Left forelimb (tissue), 1 donor: ENCODE measurements at regions not wholly inside any gene's neighbourhood (a gene's known extent, or its start where the extent isn't known, plus 50 kb on each side); places are given as distances from the start of the nearest gene placed in this dataset.
"Not testable (repeated sequence)": the region's sequence is repeated elsewhere in the genome, so short reads cannot be mapped to it uniquely, and the experiment has no call there.

Source experiments
- DNase-seq: peaks from one replicate; pipeline ENCODE4 v3.0.0-alpha.2; 2018; ENCODE audit warnings: low spot score

DNA sequence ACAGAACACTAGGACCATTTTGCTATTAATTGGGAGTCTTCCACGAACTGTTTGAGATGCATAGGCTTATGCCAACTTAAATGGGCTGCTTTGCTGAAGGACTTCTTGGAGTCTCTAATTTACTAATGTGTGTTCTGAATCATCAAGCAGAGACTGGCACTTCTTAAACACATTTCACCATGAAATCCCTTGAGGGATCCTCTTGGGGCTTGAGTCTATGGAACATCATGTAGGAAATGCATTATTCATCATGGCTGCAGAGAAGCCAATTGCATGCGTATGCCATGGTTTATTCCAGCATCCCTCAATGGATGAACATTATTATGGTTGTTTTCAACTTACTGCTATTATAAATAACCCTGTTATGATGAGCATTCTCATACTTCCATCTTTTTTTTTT lies 73.4 kb downstream of the FGD2 start:
- no peak for DNase-seq

DNA sequence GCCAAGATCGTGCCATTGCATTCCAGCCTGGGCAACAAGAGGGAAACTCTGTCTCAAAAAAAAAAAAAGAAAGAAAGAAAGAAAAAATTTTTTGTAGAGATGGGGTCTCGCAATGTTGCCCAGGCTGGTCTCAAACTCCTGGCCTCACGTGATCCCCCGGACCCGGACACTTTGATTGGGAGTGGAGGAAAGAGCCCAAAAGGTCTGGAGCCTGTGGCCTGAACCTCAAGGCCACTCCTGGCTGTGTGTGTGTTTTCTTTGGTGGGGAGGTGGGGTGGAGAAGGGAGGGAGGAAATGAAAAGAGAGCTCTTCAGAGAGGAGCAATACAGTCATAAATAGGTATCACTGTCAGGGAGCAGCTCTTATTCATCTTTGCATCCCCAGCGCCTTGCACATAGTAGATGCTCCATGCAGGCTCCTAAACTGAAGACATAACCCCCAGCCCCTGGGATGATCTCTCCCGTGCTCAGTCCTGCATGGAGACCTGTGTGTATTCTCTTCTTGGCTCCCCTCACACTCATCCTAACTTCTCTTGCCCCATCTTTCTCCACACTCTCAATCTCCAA lies 75.7 kb downstream of the FGD2 start:
- DNase-seq, result no peak

DNA sequence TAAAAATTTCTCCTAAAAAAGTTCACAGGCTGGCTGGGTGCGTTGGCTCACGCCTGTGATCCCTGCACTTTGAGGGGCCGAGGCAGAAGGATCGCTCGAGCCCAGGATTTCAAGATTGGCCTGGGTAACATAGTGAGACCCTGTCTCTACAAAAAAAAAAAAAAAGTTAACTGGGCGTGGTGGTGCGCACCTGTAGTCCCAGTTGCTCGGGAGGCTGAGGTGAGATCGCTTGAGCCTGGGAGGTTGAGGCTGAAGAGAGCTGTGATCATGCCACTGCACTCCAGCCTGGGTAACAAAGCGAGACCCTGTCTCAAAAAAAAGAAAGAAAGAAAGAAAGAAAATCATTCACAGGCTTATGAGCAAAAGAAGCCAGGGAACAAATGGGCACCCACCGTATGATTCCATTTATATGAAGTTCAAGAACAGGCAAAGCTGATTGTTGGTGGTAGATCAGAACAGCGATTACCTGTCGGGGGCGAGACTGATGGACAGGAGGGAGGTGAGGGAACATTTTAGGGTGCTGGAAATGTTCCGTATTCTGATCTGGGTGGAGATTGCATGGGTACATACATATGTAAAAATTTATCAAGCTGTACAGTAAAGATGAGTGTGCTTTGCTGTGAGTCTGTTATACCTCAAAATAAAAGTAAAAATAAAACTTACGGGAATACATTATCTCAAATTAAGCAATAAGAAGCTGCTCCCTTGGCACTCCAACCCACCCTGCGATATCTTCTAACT lies 77.1 kb downstream of the FGD2 start:
- DNase-seq, result no peak

DNA sequence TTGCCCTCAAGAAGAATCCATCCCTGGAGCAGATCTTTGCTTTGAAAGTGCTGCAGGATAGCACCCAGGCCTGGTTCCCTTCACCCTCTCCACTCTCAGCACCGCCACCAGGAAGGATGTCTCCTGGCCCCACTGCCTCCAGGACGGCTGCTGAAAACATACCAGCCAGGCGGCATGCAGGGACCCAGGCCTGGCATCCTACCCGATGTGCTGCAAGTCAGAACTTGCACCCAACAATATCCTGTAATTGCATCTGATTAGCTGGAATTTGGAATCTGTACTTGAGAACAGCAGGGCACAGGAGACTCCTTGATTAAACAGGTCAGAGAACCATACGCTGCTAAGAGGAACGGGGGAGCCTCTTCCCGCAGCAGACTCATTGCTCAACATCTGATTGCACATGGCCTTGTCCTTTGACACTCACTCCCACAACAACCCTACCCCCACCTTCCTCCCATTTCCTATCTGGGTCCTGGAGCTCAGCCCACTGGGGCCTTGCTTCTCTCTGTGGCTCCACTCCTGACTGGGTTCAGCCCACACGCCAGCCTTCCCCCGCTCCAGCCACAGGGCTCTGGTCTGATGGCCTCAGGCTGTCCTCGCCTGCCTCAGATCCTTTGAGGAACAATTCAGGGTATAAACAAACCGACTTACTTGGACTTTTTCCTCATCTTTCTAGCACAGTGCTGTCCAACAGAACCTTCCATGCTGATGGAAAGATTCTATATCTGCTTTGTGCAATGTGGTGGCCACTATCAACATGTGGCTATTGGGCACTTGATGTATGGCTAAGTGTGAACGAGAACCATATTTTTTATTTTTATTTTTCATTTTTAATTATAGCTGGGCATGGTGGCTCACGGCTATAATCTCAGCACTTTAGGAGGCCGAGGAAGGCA lies 78.0 kb downstream of the FGD2 start:
- no peak for DNase-seq

DNA sequence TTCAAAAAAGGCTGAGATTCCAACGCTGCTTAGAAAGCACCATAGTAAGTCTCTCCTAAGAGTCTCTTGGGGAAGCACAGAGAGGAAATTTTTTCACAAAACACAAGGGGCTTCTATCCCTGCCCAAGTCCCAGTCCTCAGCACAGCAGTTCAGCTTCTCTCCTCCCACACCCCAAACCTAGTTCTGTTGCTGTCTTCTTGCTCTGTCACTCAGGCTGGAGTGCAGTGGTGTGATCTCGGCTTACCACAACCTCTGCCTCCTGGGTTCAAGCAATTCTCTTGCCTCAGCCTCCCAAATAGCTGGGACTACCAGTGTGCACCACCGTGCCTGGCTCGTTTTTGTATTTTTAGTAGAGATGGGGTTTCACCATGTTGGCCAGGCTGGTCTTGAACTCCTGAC lies 79.2 kb downstream of the FGD2 start:
- DNase-seq, result not testable (repeated sequence)

DNA sequence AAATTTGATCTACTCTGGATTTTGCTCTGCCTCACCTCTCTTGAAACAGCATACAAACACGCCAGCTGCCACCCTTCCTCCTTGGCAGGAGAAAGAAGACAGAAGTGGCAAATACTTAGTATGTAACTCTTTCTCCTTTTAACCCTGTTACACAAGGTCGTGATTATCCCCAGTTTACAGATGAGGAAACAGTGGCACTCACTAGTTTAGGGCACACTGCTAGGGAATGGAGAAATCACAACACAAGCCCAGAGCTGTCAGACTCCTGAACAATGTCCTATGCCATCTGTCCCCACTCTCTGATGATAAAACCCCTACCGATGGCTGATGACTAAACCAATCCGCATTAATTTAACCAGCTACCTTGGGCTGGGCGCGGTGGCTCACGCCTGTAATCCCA lies 79.7 kb downstream of the FGD2 start:
- DNase-seq, result no peak

DNA sequence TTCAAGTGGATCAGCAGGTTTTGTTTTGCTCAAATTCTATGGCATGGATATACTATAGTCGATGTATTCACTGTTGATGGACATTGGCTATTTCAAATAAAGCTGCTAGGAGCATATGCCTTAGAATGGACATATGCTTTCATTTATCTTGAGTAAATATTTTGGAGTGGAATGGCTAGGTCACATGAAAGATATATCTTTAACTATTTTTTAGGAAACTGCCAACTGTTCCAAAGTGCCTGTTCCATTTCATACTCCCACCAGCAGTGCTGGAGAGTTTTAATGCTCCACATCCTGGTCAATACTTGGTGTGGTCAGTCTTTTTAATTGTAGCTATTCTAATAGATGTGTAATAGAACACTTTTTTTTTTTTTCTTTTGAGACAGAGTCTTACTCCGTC lies 81.1 kb upstream of the PIM1 start:
- DNase-seq, result no peak

DNA sequence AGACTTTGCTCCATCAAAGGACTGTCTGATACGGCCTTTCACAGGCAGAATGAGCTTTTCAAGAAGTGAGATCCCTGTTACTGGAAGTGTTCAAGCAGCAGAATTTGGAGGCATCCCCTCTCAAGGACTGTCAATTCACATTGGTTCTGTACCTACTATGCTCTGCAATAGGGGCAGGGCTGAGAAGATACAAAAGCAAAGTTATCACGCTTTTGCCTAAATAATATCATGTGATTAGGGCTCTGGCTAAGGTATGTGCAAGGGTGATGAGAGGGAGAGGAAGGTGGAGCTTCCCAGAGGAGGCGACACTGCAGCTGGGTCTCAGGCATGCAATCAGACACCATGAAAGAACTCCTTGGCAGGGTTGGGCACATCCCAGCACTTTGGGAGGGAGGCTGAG lies 80.2 kb upstream of the PIM1 start:
- DNase-seq, result no peak

DNA sequence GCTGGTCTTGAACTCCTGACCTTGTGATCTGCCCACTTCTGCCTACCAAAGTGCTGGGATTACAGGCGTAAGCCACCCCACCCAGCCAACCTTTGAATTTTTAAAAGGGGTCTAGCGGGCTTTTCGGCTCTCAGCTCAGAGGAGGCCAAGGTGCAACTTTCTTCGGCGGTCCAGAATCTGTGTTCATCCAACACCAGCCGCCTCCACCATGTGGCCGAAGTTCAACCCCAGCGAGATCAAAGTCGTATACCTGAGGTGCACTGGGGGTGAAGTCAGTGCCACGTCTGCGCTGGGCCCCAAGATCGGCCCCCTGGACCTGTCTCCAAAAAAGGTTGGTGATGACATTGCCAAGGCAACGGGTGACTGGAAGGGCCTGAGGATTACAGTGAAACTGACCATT lies 78.8 kb upstream of the PIM1 start:
- not testable (repeated sequence) for DNase-seq

DNA sequence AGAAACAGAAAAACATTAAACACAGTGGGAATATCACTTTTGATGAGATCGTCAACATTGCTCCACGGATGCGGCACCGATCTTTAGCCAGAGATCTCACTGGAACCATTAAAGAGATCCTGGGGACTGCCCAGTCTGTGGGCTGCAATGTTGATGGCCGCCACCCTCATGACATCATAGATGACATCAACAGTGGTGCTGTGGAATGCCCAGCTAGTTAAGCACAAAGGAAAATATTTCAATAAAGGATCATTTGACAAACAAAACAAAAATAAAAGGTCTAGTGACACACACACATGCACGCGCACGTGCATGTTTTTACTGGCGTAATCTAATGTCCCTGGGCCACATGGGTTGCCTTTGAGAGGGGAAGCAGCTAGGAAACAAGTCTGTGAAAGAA lies 78.4 kb upstream of the PIM1 start:
- DNase-seq, result not testable (repeated sequence)

DNA sequence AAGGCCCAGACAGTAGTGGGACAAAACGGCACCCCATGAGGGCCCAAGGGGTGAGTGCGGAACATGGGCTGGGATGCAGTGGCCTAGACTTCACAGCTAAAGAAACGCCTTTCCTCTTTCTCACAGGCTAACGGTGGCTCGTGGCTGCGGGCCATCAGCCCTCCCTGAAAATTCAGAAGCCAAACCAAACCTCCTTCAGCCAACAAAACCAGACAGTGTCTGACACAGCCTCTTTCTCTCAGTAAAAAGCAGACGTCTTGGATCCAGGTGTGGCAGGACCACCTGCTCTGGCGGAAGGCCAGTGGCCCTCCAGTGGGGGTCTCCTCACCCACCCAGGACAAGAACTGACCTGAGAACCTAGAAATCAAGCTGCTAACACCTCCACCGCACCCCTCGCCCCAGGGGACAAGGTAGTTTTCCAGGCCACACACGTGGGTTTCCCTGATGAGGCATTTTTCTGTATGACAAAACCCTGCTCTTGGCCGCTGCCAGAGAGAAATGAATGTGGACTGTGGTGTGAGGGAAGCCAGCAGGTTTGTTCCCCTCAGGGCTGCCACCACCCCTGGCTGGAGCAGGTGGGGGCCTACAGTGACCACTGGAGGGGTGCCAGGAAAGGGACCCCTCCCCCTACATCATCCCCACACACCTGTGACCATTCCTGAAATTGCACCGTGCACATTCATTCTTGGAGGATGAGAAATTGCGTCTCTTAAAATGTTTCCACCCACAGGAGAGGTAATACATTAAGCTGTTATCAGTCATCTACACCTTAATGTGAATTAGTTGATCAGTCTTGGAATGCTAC lies 76.8 kb upstream of the PIM1 start:
- no peak for DNase-seq

DNA sequence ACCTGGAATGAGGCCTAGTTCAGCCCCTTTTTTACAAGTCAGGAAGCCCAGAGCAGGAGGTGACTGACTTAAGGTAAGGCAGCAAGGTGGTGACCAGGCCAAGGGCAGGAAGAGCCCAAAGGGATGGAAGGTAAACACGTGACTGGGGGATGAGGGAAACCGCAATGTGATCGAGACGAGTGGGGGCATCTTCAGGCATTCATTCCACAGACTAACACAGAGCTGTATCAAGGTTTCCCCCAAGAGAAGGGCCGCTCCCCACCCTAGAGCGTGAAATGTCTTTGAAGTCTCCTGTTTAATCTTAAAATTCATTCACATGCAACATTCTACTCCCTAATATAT lies 76.3 kb upstream of the PIM1 start:
- no peak for DNase-seq

DNA sequence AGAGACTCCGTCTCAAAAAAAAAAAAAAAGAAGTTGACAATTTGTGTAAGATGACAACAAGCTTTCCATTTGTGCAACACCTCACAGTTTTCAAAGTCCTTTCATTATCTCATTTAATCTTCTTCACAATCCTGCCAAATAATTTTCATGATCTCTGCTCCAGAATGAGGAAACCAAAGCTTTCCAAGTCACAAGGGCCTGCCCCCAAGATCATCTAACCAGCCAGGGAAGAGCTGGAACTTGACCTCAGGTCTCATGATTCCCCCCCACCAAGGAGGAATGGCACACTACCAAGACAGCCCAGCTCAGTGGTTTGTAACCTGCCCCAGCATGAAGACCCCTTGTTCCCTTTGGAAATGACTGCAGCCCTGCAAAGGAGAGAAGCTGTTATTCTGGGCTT lies 74.0 kb upstream of the PIM1 start:
- DNase-seq, result no peak

DNA sequence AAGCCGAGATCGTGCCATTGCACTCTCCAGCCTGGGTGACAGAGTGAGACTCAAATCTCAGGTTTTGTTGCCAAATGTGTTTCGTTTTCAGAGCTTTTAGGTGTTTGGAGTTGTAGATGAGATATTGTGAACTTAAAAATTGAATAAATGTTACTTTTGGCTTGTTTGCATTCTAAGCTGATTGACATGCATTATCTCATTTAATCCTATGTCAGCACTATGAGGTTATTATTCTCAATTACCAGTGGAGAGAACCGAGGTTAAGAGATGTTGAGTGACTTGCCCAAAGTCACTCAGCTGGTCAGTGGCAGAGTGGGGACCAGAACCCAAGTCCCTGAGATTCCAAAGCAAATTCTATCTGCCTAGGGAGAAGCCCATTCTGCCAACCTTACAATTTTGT lies 72.6 kb upstream of the PIM1 start:
- no peak for DNase-seq

DNA sequence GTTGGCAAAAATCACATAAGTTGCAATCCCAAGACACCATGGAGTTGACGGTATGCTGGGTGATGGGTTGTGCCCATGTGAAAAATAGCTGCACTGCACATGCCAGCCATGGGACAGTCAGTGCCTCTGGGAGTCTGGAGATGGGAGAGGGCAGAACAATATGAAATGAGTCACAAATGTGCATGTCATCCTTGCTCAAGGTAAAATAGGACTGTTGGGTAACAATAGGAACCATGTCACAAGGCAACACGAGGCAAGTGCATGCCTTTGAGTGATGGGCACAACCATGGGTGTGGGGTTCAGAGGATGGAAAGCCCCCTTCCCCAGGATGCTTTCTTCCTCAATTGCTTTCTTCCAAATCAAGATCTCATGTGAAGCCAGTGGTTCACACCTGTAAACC lies 70.5 kb upstream of the PIM1 start:
- no peak for DNase-seq

DNA sequence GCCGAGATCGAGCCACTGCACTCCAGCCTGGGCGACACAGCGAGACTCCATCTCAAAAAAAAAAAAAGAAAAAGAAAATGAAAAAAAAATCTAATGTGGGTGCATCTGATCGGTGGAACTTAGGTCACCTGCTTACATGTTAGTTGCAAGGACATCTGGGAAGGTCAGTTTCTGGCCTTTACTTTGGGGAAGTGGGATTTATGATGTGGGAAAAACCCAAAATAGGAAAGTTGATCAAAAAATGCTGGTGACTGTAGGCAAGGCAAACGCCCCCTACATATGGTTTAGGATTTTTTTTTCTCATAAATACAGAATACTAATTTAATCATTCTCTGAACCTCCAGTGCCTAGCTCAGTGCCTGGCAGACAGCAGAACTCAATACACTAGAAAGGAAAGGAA lies 69.2 kb upstream of the PIM1 start:
- DNase-seq, result no peak

DNA sequence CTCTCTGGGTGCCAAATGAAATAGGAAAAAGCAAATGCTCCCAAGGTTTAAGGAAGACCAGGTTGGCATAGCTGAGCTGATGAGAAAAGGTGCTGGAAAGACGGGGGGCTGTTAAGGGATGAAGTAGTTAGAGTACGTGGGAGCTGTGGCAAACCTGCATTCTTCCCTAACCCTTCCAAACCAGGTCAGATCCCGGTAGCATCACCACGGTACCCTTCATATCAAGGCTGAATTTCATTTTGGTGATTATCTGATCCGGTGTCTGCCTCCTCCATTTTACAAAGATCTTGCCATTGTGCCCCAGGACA lies 68.0 kb upstream of the PIM1 start:
- no peak for DNase-seq

DNA sequence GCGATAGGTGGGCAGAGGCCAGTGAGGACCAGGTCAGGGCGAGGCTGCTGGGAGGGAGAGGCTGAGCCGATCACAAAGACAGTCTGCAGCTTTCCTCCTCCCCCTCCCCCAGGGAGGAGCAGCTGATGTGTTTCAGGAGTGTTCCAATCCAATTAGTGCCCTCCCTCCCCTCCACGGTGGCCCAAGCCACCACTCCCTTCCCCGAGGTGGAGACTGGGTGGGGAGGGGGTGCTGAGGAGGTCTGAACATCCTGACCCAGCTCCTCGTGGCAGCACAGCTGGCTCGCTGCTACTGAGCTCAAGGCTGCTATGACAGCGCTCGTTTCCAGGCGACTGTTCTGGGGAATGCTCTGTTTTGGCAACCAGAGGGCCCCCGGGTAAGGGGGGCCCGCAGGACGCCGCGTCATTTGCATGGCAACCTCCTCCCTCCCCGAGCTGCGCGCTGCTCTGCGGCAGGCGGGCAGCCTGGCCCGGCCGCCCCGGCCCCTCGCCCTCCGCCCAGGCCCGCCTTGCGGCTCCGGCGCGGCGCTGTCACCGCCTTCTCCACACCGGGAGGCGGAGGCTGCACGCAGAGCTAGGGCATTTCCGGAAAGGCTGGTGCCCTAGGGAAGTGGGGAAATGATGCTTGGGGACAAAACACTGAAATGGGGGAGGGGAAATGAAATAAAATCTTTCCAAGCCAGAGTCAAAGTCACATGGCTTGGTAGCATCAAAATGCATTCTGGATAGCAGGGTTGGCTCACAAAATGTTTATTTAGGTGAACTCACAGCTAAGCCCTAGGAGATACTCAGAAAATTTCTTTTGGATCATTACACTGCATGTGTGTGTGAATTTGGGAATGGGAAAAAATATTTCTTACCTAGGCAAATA lies 67.4 kb upstream of the PIM1 start:
- peak; percentile 89 for DNase-seq

DNA sequence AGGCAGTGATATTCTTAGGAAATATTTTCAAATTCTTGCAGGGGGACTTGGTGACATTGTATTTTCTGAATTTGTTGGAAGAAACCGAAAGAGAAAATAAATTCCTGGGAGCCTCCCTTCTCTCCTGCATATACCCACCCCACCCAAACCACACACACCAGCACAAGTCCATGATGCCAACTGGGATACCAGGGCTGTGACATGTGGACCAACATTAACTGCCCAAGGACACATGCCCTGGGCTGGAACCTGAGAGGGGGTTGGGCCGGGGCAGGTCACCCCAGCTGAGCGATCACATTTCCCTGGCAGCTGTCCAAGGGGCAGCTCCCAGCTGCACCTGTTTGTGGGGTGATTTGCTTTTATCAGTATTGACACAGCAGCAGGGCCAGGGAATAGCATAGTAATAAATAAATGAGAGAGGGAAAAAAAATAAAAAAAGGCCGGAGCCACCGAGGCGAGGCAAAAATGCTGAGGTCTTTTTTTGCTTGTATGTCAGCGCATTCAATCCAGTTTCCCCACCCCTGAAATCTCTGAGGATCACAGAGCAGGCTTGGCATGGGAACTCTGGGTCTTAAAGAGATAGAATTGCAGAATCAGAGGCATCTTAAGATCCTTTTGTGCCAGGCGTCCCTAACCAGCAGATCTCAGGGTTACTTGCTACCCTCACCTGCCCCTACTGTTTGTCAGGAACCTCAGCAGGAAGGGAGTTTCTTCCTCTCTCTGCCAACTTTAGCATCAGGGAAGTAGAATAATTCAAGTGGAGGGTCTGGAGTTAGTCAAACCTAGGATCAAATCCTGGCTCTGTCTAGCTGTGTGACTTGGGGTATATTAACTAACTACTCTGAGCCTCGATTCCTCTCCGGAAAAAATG lies 66.5 kb upstream of the PIM1 start:
- peak; percentile 77 for DNase-seq

DNA sequence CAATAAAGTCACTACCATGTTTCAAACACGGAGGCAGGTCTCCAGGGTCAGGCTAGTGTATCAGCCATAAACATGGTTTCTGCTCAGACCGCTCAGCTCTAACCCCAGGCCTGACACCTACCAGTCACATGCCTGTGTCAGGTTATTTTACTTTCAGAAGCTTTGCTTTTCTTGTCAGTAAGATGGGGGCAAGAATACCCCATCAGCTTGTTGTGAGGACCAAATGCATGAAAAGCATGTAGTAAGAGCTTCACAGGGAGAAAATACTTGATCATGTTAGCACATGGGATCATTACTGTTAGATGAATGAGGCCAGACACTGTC lies 65.2 kb upstream of the PIM1 start:
- DNase-seq, result no peak
